EH (cell line): ENCODE measurements at regions not wholly inside any gene's neighbourhood (a gene's known extent, or its start where the extent isn't known, plus 50 kb on each side); places are given as distances from the start of the nearest gene placed in this dataset.
"Not testable (repeated sequence)": the region's sequence is repeated elsewhere in the genome, so short reads cannot be mapped to it uniquely, and the experiment has no call there.

Experiments used
- DNase-seq: peaks from one replicate; pipeline ENCODE4 v3.0.0-alpha.2; 2015; ENCODE audit warnings: low read depth

DNA sequence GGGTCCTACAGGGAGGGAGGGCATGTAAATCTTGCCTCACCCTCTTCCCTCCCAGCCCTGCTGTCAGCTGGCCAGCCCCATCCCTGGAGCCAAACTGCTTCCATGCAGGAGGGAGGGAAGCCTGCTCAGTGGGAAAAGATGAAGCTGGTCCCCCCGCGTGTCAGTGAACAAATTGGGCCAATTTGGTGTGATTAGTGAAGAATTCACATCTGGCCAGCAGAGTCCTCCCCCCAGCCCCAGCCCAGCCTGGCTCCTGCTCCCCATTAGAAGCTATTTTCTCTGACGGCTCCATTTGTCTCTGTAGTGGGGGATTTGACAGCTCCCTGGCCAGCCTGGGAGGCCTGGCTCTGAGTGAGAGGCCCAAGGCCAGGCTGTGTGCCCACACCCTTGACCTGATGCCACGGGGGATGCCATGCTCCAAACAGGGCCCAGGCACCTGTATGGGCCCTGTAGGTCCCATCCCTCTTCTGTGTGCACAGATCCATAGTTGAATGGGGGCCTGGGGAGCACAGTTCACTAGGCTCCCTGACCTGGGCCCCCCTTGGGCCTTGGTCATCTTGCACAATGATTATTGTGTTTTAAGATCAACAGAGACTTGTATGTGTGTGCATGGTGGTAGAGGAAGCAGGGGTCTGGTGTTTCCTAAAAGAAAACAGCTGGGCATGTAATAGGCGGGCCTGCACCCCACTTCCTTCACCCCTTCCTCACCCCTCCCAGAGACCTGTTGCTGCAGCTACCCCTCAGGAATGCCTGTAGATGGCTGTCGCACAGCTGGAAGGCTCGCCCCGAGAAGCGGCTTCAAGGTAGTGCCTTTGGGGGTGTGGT lies 50.7 kb upstream of the TAC4 start:
- DNase-seq, result no peak

DNA sequence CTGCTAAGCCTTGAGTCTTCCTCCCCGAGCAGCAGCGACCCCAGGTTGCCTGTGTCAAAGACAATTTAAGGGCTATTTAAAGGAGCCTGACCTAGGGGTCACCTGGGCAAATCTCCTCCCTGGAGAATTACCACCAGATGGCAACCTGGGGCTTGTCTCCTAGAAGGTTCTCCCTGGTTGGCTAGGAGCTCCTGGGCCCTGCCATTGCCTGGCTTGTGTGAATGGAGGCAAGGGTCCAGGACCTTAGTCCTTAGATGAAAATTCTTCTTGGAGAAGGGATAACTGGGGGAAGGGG lies 51.3 kb upstream of the TAC4 start:
- peak; percentile 27 for DNase-seq

DNA sequence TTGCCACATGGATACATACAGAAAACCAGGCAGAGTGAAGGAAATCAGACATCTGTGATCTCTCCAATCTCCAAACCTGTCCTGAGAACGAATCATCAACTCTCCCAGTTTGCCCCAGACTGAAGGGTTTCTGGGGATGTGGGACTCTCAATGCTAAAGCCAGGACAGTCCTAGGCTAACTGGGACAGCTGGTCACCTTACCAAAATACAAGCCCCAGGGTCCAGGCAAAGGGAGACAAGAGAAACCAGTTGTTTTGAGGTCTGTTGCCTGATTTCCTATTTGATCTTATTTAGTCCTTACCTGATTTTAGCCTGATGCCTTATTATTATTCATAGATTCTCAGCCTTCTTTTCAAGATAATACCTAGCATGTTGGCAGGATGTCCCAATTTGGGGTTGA lies 51.7 kb upstream of the TAC4 start:
- DNase-seq, result no peak

DNA sequence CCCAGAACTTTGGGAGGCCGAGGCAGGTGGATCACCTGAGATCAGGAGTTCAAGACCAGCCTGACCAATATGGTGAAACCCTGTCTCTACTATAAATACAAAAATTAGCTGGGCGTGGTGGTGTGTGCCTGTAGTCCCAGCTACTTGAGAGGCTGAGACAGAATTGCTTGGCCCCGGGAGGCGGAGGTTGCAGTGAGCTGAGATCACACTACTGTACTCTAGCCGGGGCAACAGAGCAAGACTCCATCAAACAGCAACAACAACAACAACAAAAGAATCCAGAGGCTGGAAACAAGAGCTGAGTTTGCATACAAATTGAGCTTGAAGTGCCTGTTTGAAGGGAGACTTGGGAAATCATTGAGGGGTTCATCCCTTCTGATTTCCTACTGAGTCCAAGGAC lies 52.9 kb upstream of the TAC4 start:
- DNase-seq, result not testable (repeated sequence)

DNA sequence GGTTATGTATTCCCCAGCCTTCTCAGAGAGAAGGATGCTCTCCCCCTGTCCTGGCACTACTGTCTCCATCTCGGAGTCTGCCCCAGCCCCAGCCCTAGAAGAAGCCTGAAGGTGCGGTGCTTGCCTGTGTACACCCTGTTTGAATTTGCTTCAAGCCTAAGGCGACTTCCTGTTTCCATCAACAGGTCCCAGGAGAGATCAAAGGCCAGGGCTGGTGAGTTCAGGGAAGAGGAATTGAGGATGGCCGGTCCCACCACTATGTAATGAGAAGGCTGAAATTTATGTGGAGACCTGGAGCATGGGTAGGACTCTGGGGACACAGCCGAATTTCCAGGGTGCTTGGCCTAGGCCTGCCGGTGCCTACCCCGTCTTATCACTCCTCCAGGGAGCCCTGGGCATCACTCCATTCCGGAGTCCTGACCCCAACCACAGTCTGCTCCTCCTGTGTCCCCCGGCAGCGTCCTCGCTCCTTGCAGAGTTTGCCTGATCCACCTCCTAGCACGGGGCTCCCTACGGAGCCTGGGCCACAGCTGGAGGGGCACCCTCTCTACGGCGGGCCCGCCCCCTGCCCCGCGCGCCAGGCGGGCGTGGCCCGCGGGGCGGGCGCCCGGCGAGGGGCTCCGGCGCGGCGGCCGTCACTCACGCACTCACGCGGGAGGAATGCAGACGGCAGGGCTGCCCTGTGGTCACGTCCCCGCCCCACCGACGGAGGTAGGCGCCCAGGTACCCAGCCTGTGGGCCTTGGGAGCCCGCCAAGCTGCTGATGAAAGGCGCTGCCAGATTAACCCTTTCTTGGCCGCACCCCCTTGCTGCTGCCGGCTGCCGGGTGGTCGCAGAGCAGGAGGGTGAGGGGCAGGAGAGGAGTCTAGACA lies 53.8 kb upstream of the TAC4 start:
- no peak for DNase-seq

DNA sequence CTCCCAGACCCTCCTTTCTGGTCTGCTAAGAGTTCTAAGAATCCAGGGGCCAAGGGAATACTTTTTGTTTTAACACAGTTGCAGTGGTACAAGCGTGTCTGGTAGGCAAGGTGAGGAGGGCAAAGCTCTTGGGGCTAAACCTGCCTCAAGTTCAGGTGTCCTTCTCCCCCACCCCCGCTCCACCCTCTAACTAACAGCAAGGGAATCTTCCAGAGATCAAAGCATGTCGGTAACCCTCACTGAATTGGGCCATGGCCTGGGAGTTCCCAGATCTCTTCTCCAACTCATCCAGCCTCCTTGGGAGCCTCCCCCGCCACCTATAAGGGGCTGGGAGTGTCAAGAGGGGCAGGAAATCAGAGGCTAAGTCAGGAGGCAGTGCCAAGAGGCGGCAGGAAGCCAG lies 55.7 kb upstream of the TAC4 start:
- DNase-seq, result no peak

DNA sequence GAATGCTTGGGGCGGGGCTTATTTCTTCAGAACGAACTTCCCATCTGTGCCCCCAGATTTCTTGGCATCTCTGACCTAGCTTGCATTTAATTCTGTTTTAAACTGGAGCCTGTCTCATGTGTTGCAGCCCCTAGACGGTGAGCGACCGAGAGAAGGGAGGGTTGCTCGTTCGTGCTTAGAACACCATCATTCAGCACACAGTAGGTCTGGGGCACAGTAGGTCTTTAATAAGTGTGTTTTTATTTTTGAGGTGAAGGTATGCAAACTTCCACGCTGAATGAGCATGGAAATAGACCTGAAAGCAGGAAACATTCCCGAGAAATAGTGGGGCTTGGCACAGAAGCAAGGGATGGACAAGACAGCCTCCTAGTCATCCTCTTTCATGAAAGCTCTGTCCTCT lies 57.0 kb upstream of the TAC4 start:
- no peak for DNase-seq

DNA sequence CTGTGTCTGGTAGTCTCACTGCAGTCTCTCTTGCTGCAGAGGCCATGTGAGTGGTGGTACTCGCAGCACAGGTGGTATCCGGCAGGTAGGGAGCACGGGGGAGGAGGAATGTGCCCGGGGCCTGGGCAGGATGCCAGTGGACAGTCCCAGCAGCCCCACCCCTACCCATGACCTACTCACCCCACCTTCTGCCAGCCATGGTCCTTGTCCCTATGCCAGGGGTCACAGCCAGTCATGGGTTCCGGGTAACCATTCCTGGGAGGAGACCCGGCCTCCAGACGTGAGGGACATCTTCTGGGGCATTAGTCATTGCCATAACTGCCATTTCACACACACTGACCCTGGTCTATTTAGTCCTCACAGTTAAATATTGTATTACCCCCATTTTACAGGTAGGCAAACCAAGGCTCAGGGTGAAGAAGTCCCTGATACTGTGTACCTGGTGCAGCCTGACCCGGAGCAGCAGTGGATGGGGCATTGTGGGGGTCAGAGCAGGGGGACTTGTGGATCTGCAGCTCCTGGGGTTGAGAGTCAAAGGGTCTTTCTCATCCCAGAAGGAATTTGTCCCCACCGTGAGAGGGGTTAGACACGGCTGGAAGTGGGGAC lies 58.8 kb upstream of the TAC4 start:
- no peak for DNase-seq

DNA sequence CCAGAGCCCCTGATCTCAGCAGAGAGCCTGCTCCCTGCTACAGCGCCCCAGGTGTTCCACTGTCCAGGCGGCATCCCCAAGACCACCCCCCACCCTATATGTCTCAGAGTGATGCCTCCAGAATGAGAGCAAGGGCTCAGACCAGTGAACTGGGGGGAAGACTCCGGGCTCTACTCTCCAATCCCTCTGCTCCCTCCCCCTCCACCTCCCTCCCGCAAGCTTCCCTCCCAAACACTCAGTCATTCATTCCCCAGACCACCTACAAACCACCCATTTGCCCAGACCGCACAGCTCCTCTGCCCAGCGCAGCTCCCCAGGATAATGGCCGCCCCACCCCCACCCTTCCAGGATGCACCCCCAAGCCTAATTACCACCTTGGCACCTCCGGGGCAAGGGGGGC lies 59.4 kb upstream of the TAC4 start:
- no peak for DNase-seq

DNA sequence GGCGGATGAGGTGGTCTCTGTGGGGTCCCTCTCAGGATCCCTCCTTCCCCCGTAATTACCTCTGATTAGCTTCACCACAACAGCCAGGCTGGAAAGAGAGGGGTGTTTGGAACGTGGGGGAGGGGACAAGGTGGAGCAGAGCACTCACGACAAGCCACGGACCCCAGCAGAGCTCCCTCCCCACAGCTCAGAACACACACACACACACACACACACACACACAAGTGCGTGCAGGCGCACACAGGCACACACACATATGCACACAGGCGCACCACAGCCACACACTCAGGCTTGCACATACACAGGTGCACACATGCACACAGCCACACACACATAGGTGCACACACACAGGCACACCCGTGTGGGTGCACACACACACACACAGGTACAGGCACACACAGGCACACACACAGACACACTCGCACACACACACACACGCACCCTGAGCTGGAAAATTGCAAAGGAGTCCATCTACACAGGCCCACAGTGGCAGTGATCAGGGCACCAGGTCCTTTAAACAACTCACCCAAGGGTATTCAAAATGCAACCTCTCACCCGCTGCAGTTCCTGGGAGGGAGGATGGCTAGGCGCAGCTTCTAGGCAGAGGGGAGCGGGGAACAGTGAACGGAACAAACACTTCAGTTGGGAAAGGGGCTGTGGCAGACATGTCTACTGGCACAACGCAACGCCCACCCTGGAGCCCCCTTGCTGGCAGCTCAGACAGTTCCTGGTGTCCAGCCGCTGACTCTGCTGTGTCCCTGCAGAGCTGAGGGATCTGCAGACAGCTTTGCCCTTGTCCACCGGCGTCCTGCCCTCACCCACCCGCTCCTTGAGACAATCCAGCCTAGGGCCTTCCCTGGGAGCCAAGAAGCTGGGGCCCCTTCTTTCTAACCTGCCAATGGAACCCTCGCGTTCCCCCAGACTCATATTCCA lies 59.9 kb upstream of the DLX4 start:
- no peak for DNase-seq

DNA sequence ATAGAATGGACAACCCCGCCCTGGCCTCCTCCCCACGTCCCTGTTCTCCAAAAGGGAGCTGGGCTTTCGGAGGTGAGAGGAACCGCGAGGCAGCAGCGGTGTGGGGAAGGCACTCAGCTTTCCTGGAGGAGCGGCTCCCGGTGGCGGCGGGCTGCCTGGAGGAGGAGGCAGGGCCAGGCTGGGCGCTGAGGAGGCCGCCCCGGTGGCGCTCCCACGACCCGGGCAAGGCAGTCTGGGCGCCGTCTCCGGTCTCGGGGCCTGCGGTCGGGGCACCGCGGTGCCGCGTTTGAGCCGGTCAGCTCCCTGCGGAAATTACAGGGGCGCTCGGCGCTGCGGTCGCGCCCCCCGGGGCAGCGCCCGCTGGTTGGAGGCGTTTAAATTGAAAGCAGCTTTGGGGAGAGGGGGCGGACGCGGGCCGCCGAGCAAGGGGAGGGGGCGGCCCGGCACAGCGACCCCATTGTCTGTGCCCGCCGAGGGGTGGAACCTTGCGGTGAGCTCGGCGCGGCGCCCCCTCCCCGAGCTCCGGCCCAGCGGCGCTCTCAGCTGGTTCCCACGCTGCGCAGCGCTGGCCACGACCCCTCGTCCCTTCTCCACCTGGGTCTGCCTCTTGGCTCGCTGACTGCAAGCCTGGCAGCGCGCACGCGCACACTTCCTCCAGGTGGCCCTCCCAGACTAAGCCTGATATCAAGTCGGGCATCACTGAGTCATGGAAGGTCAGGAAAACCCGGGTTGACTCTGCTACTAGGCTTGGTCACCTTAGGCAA lies 58.7 kb upstream of the DLX4 start:
- DNase-seq, result peak; percentile 28

DNA sequence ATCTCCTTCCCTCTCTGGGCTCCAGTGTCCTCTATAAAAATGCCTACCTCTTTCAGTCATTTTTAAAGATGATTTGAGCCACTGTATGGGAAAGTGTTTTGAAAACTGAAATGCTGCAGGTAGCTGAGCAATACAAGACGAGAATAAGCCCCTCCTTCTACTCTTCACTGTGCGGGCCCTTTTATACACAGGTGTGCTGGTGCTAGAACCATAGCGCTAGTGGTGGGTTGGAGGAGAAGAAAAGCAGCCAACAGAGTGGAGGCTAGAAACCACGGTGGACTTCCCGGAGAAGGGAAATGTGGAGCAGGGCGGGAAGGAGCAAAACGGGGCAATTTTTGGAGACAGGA lies 58.2 kb upstream of the DLX4 start:
- DNase-seq, result no peak

DNA sequence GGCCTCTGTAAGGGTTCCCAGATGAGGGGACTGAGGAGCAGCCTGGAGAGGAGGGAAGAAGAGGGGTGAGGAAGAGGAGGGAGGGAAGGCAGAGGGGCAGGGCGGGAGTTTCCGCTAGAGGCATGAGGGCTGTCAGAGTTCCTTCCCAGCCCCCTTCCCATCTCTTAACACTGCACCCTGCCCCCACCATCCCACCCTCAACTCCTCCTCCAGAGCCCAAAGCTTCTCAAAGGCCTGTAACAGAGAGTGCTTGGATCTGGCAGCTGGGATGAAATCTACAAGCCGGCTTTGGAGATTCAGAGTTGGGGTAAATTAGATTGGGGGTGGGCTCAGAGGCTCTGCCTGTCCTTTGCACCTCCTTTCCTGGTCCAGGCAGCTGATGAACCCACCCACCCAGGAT lies 57.3 kb upstream of the DLX4 start:
- no peak for DNase-seq

DNA sequence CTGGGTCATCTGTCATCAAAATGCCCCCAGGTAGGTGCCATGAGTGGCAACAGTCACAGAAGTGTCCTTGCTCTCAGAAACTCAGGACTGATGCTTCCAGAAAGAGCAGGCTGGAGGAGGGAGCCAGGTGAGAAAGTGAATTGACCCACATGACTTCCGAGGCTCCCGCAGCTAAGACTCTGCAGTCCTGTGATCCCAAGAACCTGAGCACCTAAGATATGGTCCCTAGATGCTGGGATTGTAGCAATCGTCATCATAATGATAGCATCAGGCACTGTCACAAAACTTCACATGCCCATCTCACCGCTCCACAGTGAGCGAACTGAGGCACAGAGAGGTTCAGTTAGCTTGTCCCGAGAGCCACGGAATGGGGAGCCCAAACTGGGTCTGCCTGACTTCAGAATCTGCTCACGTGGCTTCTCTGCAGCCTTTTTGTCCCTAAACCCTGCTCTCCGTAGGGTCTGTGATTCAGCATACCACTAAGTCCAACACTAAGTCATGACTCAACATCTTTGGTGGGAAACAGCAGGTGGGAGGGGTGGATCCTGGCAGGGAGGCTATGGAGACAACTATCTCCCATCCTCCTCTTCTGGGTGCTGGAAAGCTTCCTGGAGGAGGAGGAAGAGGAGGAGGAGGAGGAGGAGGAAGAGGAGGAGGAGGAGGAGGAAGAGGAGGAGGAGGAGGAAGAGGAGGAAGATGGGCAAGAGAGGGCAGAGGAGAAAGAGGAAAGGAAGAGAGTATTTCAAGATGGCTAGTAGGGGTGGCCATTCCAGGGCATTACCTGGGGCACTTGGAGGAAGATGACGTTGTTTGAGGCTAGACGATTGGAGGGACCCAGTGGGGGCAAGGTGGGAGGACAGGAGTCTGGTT lies 55.5 kb upstream of the DLX4 start:
- peak; percentile 80 for DNase-seq

DNA sequence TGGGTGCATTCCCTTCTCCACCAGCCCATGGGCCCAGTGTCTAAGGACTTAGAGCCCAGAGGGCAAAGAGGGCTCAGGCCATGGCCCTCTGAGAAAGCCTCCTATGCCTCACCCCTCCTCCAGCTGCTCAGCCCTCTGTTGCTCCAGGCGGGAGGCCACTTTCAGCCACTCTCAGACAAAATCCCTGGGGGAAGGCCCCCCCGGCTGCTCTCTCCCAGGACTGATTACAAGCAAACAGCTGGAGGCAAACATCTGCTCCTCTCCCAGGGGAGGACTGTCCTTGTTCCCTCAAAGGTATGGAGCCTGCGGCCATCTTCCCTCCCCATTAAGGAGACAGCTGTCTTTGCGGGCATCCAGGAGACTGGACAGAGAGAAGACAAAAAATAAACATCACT lies 54.9 kb upstream of the DLX4 start:
- DNase-seq, result no peak

DNA sequence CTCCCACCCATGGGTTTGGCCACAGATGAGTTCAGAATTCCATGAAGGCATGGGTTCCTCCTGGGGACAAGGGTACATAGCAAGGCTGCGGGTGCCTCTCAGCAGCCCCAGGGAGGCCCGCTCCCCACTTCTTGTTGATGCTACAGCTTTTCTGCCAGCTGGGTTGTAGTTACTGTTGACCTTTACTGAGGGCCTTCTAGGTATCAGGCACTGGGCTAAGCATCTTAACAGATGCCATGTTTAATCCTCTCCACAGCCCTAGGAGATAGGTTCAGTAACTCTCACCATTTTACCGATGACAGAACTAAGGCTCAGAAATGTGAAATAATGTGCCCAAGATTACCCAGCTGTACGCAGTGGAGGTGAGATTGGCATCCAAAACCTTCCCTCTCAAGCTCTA lies 54.3 kb upstream of the DLX4 start:
- DNase-seq, result no peak

DNA sequence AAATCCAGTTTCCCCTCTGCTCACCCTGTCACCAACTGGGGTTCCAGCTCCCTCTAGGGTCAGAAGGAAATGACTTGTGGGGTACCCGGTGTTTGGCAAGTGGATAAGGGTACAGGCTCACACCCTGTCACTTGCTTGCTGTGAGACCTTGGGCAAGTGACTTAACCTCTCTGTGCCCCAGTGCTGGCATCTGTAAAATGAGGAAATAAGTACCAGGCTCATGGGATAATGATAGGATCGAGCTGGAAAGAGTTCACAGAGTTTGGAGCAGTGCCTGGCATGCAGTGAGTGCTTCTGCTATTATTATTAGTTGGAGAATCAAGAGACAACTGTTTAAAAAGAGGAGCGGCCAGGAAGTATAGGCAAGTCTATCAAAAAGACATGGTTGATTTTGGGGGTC lies 53.7 kb upstream of the DLX4 start:
- DNase-seq, result no peak

DNA sequence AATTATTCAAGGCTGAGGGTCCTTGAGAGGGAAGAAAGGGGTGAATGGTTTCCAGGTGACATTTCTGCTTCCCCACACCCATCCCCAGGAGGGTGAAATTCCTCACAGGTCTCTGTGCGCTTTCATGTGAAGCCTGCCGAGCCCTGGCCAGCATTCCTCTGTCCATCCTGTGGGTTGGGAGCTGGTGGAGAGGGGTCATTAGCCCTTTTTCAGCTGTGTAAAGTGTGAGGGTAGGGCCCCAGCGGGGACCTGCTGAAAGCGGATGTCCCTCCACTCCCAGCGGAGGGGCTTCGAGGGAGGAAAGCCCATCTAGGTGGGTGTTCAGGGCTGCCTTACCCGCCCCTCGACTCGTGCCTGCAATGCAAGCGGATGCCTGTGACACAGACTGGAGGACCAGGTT lies 53.3 kb upstream of the DLX4 start:
- DNase-seq, result no peak

DNA sequence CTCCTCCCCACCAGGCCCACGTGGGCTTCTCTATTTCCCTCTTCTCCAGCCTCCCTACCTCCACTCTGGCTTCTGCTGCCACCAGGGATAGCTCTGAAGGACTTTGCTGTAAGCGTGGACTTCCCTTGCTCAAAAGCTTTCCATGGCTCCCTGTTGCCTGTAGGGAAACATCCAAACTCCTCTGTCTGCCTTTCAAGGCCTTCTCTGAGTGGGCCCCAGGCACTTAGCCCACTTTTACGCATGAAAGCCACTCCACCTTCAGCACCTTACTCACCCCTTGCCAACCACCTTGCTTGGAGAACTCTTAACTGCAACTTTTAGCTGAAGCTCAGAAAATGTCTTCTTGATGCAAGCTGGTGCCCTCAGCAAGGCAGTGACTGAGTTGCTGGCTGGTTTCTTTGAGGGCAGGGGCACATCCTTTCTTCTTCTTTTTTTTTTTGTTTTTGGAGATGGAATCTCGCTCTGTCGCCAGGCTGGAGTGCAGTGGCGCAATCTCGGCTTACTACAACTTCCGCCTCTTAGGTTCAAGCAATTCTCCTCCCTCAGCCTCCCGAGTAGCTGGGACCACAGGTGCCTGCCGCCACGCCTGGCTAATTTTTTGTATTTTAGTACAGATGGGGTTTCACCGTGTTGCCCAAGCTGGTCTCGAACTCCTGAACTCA lies 52.0 kb upstream of the DLX4 start:
- no peak for DNase-seq

DNA sequence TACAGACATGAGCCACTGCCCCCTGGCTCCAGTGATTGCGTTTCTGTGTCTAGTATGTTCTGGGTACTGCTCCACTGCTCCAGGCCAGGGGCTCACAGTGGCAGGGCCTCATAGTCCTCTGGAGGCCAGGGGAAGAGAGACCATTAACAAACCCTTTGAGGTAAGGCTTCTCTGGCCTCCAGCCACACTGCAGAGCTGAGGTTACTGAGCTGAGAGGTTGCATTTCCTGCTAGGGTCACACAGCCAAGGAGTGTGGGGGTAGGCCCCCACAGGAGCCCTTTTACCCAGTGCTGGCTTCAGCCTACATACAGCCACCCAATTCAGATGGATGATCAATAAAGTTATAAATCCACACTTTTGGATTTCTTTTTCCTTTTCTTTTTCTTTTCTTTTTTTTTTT lies 50.4 kb upstream of the DLX4 start:
- no peak for DNase-seq
